ENCODE measurements at regions not wholly inside any gene's neighbourhood (a gene's known extent, or its start where the extent isn't known, plus 50 kb on each side); places are given as distances from the start of the nearest gene placed in this dataset.

- DNase-seq (ENCODE audit: low read depth), result no peak
- H3K4me3 ChIP-seq (ENCODE audit: low read depth, low read length), result no peak overlapping the region
- TF ChIP-seq, protein P1, sequence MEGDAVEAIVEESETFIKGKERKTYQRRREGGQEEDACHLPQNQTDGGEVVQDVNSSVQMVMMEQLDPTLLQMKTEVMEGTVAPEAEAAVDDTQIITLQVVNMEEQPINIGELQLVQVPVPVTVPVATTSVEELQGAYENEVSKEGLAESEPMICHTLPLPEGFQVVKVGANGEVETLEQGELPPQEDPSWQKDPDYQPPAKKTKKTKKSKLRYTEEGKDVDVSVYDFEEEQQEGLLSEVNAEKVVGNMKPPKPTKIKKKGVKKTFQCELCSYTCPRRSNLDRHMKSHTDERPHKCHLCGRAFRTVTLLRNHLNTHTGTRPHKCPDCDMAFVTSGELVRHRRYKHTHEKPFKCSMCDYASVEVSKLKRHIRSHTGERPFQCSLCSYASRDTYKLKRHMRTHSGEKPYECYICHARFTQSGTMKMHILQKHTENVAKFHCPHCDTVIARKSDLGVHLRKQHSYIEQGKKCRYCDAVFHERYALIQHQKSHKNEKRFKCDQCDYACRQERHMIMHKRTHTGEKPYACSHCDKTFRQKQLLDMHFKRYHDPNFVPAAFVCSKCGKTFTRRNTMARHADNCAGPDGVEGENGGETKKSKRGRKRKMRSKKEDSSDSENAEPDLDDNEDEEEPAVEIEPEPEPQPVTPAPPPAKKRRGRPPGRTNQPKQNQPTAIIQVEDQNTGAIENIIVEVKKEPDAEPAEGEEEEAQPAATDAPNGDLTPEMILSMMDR (IDR thresholded peaks at IDR 0.05; ENCODE audit: low read depth, low read length, missing control alignments), result no peak
Observed at GRCh38 chr4:12932203-12932788, 551.8 kb downstream of the RAB28 start.

DNA sequence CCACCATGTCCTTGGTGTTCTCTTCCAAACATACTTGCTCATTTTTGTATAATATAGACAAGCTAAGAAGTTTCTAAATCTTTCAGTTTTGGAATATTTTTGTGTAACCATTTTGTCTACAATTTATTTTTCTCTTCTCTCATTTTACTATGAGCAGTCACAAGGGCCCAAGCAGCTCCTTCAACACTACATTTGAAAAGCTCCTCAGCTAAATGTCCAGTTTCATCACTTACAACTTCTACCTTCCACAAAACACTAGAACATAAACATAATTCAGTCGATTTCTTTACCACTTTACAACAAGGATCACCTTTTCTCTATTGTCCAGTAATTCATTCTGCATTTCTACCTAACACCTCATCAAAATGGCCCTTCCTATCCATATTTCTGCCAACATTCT, 554.4 kb downstream of the RAB28 start:
- DNase-seq (ENCODE audit: low read depth), result no peak
- TF ChIP-seq, protein P1 (IDR thresholded peaks at IDR 0.05; ENCODE audit: low read depth, low read length, missing control alignments), result no peak
- H3K4me3 ChIP-seq (ENCODE audit: low read depth, low read length), result no peak overlapping the region

DNA sequence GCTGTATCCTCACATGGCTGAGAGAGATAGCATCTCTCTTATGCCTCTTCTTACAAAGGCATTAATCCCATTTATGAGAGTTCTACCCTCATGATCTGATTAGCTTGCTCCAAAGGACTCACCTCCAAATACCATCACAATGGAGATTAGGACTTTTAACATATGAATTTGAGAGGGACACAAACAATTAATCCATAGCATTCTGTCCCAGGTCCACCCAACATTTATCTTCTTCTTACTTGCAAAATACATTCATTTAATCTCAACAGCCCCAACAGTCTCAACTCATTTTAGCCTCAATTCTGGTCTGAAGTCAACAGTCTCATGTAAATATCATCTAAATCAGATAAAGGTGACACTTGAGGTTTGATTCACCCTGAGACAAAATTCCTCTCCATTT, 555.4 kb downstream of the RAB28 start:
- H3K4me3 ChIP-seq (ENCODE audit: low read depth, low read length), result no peak overlapping the region
- DNase-seq (ENCODE audit: low read depth), result no peak
- TF ChIP-seq, protein P1 (IDR thresholded peaks at IDR 0.05; ENCODE audit: low read depth, low read length, missing control alignments), result no peak

- no peak overlapping the region for H3K4me3 ChIP-seq (ENCODE audit: low read depth, low read length)
- DNase-seq (ENCODE audit: low read depth), result no peak
- TF ChIP-seq, protein P1 (IDR thresholded peaks at IDR 0.05; ENCODE audit: low read depth, low read length, missing control alignments), result no peak
Observed at GRCh38 chr4:12926189-12927066, 557.7 kb downstream of the RAB28 start.

DNA sequence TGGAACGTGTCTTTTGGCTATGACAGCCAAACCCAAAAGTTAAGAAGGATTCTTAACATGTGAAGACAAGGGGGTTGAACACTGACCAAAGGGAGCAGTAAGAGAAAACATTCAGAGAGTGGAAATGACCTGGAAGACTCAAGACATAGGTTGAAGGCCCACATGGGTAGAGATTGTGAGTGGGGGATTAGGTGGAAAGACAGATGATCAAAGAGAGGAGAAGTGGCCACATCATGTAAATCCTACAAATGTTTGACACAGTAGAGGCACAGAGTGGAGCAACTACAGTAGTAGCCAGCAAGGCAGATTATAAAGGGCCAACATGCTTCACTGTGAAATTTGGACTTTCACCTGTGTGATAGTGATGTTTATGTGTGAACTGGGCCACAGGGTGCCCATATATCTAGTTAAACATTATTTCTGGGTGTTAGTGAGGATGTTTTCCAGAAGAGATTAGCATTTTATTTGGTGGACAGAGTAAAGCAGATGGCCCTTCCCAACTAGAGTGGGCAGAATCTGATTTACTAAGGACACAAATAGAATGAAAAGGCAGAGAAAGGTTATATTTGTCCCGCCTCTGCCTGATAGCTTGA, 559.3 kb downstream of the RAB28 start:
- DNase-seq (ENCODE audit: low read depth), result no peak
- no peak overlapping the region for H3K4me3 ChIP-seq (ENCODE audit: low read depth, low read length)
- TF ChIP-seq, protein P1 (IDR thresholded peaks at IDR 0.05; ENCODE audit: low read depth, low read length, missing control alignments), result no peak

GRCh38 chr4:12924253-12924652, 559.9 kb downstream of the RAB28 start:
- DNase-seq (ENCODE audit: low read depth), result no peak
- no peak overlapping the region for H3K4me3 ChIP-seq (ENCODE audit: low read depth, low read length)
- TF ChIP-seq, protein P1 (IDR thresholded peaks at IDR 0.05; ENCODE audit: low read depth, low read length, missing control alignments), result no peak

Data from GM12864 (cell line).